ENCODE measurements at regions not wholly inside any gene's neighbourhood (a gene's known extent, or its start where the extent isn't known, plus 50 kb on each side); places are given as distances from the start of the nearest gene placed in this dataset.

DNA sequence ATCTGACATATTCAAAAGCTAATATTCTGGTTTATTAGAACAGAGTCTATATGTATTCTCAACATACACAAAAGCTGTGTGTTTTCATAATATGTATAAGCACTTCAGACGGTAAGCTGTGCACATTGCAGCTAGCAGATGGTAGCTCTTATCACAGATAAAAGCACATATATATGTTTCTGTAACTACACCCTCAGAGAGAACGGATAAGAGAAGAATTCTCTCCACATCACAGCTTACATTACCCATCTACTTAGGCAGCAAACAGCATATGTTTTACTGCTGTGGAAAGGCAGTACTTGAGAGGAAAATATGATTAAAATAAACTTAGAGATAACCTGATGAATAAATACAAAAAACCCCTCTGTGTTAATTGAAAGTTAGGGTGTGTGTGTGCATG lies 450.9 kb upstream of the ZNF608 start:
- DNase-seq (ENCODE audit: extremely low spot score): no peak
- ChIA-PET POLR2A (no interaction called here), CTCF (interaction anchor here (0.9 to 1.9 kb wide), 6 partner anchors 9 to 327 kb away, joined by 3 to 6 read pairs (median 4); no protein-coding TSS in a partner anchor)
- TF ChIP-seq CTCF (IDR thresholded peaks at IDR 0.05; ENCODE audit: control extremely low read depth, extremely low read depth, low read depth, missing control alignments): no peak

DNA sequence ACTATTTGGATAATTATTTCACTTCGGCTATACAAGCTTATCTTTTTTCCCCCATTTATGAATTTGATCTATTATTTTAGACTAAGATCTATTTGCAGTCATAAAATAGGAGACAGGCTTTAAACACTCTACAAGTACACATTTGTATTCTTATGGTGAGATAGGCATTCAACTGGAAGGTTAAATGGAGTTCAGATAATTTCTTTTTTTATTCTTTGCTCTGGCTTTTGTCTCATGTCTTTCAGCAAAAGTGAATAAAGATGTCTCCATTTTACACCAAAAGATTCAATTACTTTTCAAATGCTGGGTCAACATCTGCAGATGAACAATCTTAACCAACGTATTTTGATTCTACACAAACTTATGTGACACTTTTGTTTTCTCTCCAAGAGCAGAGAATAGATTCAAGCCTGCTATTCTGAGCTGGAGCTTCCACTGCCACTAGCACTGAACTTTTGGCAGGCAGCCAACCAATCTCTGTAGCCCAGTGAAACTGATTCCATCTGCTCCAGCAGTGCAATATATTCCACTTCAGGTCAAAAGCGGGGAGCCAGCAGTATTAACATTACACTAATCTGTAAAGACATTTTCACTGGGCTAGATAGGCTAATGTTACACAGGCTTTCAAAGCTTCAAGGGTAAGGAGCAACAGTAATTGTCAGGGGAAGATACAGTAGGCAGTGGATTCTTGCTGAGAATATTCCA lies 452.0 kb upstream of the ZNF608 start:
- ChIA-PET POLR2A (no interaction called here), CTCF (interaction anchor here (1.2 to 1.9 kb wide), 3 partner anchors 14 to 23 kb away, joined by 3 to 4 read pairs (median 3); no protein-coding TSS in a partner anchor)
- TF ChIP-seq CTCF (IDR thresholded peaks at IDR 0.05; ENCODE audit: control extremely low read depth, extremely low read depth, low read depth, missing control alignments): no peak
- DNase-seq (ENCODE audit: extremely low spot score): no peak

DNA sequence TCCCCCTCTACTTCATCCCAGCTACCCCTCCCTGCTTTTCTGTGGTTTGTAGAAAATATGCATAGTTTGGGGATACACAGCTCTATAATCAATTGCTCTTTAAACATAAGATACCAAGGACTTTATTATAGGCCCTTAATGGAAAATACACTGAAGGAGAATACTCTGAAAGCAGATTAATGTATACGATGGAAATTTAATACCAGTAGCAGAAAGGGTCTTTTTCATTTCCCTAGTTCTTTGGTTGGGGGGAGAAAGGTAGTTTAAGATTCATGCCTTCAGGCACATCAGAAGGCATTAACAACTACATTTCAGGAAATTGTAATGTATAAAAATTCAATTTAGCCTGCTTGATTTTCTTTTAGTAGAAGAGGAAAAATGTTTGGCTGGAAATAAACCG lies 452.9 kb upstream of the ZNF608 start:
- no peak for TF ChIP-seq CTCF (IDR thresholded peaks at IDR 0.05; ENCODE audit: control extremely low read depth, extremely low read depth, low read depth, missing control alignments)
- no peak for DNase-seq (ENCODE audit: extremely low spot score)
- ChIA-PET POLR2A (no interaction called here), CTCF (interaction anchor here (0.8 to 3.1 kb wide), 3 partner anchors 9 to 13 kb away, joined by 3 to 9 read pairs (median 3); no protein-coding TSS in a partner anchor)

GRCh38 chr5:125199968-125200865 lies 453.8 kb upstream of the ZNF608 start:
- ChIA-PET POLR2A (no interaction called here), CTCF (interaction anchor here (1.0 to 3.1 kb wide), 4 partner anchors 9 to 27 kb away, joined by 3 to 9 read pairs (median 4); no protein-coding TSS in a partner anchor)
- no peak for TF ChIP-seq CTCF (IDR thresholded peaks at IDR 0.05; ENCODE audit: control extremely low read depth, extremely low read depth, low read depth, missing control alignments)
- peak; percentile 15 for DNase-seq (ENCODE audit: extremely low spot score)

DNA sequence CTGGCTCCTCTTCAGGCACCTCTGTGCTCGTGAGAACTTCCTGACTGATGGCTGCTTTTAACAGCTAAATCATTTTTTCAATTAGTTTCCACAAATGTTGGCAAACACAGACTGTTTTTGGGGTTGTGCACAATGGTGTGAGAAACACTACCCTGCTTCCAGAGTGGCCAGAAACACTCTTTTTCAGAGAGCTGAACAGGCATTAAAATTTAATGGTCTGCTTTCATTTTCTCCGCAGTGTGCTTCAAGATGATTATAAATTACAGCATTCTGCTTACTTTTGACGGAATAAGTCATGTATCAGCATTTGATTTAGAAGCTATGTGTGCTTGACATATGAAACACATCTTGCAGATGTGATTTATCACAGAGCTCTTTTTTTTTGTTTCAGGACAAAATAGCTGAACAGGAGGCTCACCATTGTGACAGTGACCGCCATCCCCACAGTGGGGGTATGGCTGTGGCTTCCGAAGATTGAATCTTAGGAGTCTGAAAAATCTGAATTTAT lies 454.5 kb upstream of the ZNF608 start:
- TF ChIP-seq CTCF (IDR thresholded peaks at IDR 0.05; ENCODE audit: control extremely low read depth, extremely low read depth, low read depth, missing control alignments): no peak
- ChIA-PET CTCF (interaction anchor here (0.9 to 3.1 kb wide), 6 partner anchors 8 to 27 kb away, joined by 3 to 9 read pairs (median 4); no protein-coding TSS in a partner anchor), POLR2A (no interaction called here)
- DNase-seq (ENCODE audit: extremely low spot score): no peak

- no peak for DNase-seq (ENCODE audit: extremely low spot score)
- no peak for TF ChIP-seq CTCF (IDR thresholded peaks at IDR 0.05; ENCODE audit: control extremely low read depth, extremely low read depth, low read depth, missing control alignments)
- ChIA-PET POLR2A (no interaction called here), CTCF (interaction anchor here (0.9 to 3.1 kb wide), 5 partner anchors 9 to 28 kb away, joined by 3 to 9 read pairs (median 5); no protein-coding TSS in a partner anchor)
These were observed 455.1 kb upstream of the ZNF608 start for GRCh38 chr5:125201446-125202052.

Data from GM10248 (cell line).